ENCODE measurements at regions not wholly inside any gene's neighbourhood (a gene's known extent, or its start where the extent isn't known, plus 50 kb on each side); places are given as distances from the start of the nearest gene placed in this dataset.
"Not testable (repeated sequence)": the region's sequence is repeated elsewhere in the genome, so short reads cannot be mapped to it uniquely, and the experiment has no call there.

DNA sequence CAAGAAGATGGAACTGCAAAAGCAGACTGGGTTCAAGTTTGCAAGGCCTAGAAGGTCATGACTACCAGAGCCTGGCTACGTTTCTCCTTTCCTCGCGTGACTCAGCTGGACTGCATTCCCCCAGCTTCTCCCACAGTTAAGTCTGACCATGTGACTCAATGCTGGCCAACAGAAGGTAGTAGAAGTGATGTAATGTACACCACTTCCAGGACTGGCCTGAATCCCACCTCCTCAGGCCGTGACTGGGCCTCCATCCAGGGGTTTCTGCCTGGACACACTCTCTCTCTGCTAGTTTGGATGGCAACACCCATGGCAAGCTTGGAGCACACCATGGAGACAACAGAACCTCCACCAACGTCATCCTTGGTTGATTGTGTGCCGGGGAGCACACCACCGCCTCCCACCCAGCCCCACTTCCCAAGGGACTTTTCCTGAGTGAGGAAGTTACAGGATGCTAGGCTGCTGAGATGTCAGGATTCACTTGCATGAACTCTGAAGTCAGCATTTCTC is 112.0 kb upstream of the CDYL start:
- Histone ChIP-seq H3K9ac (ENCODE audit: low read length) (no peak overlapping the region), H3K36me3 (ENCODE audit: control insufficient read depth, low read depth, low read length) (no peaks in the 10 kb centered on the region), H3K27me3 (ENCODE audit: control insufficient read depth, insufficient read depth, low read length) (no peaks in the 10 kb centered on the region), H3K27ac (ENCODE audit: low read length) (no peak overlapping the region), H3K9me3 (ENCODE audit: control insufficient read depth, low read depth, low read length) (no peaks in the 10 kb centered on the region), H3K4me1 (ENCODE audit: control insufficient read depth, low read depth, low read length) (peaks cover 15% of the 10 kb centered on the region), H3K4me3 (ENCODE audit: low read length) (no peak overlapping the region)

DNA sequence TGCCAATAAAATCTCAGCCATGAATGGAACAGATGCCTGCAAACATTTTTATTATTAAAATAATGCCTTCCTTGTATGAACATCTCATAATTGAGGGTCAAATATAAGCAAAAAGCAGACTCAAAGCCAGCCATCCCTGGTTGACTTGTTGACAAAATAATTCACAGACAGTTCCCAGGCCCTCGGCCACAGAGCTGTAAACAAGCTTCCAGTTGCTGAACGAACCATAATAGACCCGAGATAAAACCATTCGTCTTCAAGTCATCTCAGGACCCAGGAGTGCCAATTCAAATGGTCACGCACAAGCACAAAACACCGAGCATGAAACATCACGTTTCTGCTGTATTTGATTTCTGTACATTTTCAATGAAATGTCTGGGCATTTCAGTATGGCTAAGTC is 113.3 kb upstream of the CDYL start:
- Histone ChIP-seq H3K4me1 (ENCODE audit: control insufficient read depth, low read depth, low read length) (peaks cover 9% of the 10 kb centered on the region), H3K4me3 (ENCODE audit: low read length) (no peak overlapping the region), H3K27ac (ENCODE audit: low read length) (no peak overlapping the region), H3K9ac (ENCODE audit: low read length) (no peak overlapping the region), H3K9me3 (ENCODE audit: control insufficient read depth, low read depth, low read length) (no peaks in the 10 kb centered on the region), H3K27me3 (ENCODE audit: control insufficient read depth, insufficient read depth, low read length) (no peaks in the 10 kb centered on the region), H3K36me3 (ENCODE audit: control insufficient read depth, low read depth, low read length) (no peaks in the 10 kb centered on the region)

DNA sequence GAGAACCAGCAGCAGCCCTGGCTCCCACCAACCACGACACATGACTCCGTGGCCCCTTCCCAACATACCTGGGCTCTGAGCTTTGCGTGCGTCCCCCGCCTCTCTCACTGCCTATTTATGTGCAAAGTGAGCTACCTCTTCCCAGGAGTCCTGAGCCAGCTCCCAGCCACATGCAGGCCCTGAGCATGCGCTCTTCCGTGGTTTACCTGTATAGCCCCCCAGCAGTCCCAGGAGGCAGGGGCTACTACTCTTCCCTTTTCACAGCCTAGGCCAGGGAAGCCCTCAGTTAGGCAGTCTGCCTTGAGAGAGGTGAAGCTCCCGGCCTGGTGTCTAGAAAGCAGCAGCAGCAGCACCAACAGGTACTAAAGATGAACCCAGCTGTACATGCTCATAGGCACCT is 114.8 kb upstream of the CDYL start:
- Histone ChIP-seq H3K9ac (ENCODE audit: low read length) (no peak overlapping the region), H3K4me1 (ENCODE audit: control insufficient read depth, low read depth, low read length) (peaks cover 7% of the 10 kb centered on the region), H3K4me3 (ENCODE audit: low read length) (no peak overlapping the region), H3K36me3 (ENCODE audit: control insufficient read depth, low read depth, low read length) (no peaks in the 10 kb centered on the region), H3K9me3 (ENCODE audit: control insufficient read depth, low read depth, low read length) (no peaks in the 10 kb centered on the region), H3K27me3 (ENCODE audit: control insufficient read depth, insufficient read depth, low read length) (no peaks in the 10 kb centered on the region), H3K27ac (ENCODE audit: low read length) (no peak overlapping the region)

DNA sequence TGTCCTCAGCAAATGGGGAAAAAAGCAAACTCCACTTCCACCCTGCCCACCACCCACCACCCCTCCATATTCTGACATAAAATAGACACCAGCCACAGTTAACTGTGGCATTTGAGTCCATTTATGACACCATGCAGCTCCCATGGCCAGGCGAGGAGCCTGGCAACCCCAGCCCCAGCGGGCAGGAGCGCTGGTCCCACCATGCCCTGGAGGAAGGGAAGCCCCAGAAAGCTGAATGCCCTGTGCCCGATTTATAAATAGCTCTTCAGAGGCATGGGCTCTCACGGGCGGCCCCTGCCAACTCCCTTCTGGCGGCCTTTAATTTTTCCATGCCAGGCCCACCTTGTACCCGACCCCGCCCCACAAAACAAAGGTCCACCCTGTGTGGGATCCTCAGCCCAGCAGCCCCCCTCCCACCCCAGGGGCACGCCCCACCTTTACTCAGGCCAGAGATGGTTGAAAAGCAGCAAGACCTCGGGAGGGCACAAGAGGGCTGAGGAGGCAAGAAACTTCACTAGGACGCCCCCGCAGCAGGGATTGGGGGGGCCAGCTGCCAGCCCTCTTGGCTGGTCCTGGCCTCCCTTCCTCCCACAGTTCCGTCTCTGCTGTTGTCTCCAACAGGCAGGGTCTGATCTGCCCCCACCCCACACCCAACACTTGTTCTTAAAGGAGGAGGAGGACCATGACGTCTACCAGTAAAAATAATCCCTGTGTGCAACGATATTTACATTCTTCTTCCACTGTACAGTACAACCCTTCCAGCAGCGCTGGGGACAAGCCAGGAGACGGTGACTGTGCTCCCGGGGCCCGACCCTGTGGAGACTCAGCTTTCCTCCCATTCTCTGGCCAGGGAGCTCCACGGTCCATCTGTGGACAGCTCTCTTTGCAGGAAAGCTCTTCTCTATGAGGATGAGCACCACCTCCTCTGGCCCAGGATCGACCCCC is 115.6 kb upstream of the CDYL start:
- no peaks in the 10 kb centered on the region for H3K27me3 ChIP-seq (ENCODE audit: control insufficient read depth, insufficient read depth, low read length)
- H3K9ac ChIP-seq (ENCODE audit: low read length) = no peak overlapping the region
- H3K4me1 ChIP-seq (ENCODE audit: control insufficient read depth, low read depth, low read length) = peaks cover 11% of the 10 kb centered on the region
- H3K4me3 ChIP-seq (ENCODE audit: low read length) = no peak overlapping the region
- H3K9me3 ChIP-seq (ENCODE audit: control insufficient read depth, low read depth, low read length) = no peaks in the 10 kb centered on the region
- no peaks in the 10 kb centered on the region for H3K36me3 ChIP-seq (ENCODE audit: control insufficient read depth, low read depth, low read length)
- no peak overlapping the region for H3K27ac ChIP-seq (ENCODE audit: low read length)

DNA sequence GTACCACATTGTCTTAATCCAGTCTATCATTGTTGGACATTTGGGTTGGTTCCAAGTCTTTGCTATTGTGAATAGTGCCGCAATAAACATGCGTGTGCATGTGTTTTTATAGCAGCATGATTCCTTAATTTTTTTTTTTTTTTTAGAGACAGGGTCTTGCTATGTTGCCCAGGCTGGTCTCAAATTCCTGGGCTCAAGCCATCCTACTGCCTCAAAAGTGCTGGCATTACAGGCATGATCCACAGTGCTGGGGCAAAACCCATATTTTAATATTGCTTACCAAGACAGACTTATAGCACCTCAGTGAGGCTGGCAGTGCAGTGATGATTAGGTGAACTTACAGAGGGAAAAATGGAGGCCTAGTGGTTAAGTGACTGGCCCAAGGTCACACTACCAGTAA is 116.5 kb upstream of the CDYL start:
- not testable (repeated sequence) for H3K4me3 ChIP-seq (ENCODE audit: low read length); H3K27me3 ChIP-seq (ENCODE audit: control insufficient read depth, insufficient read depth, low read length); H3K9ac ChIP-seq (ENCODE audit: low read length); H3K9me3 ChIP-seq (ENCODE audit: control insufficient read depth, low read depth, low read length); H3K27ac ChIP-seq (ENCODE audit: low read length); H3K36me3 ChIP-seq (ENCODE audit: control insufficient read depth, low read depth, low read length)
- peaks cover 21% of the 10 kb centered on the region for H3K4me1 ChIP-seq (ENCODE audit: control insufficient read depth, low read depth, low read length)

DNA sequence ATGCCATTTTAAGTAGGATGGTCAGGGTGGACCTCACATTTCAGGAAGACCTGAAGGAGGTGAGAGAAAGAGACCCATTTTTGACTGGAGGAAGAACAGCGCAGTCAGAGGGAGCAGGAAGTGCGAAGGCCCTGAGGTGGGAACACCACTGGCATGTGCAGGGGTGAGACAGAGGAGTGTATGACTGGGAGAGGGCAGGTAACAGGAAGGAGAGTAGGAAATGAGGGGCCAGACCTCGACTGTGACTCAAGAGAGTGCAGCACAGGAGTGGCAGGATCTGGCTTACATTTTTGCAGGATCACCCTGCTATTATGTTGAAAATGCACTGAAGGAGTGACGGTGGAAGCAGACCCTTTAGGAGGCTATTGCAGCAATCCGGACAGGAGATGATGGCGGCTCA is 117.7 kb upstream of the CDYL start:
- Histone ChIP-seq H3K4me1 (ENCODE audit: control insufficient read depth, low read depth, low read length) (peaks cover 27% of the 10 kb centered on the region), H3K4me3 (ENCODE audit: low read length) (no peak overlapping the region), H3K36me3 (ENCODE audit: control insufficient read depth, low read depth, low read length) (no peaks in the 10 kb centered on the region), H3K9ac (ENCODE audit: low read length) (no peak overlapping the region), H3K27ac (ENCODE audit: low read length) (no peak overlapping the region), H3K9me3 (ENCODE audit: control insufficient read depth, low read depth, low read length) (no peaks in the 10 kb centered on the region), H3K27me3 (ENCODE audit: control insufficient read depth, insufficient read depth, low read length) (no peaks in the 10 kb centered on the region)

DNA sequence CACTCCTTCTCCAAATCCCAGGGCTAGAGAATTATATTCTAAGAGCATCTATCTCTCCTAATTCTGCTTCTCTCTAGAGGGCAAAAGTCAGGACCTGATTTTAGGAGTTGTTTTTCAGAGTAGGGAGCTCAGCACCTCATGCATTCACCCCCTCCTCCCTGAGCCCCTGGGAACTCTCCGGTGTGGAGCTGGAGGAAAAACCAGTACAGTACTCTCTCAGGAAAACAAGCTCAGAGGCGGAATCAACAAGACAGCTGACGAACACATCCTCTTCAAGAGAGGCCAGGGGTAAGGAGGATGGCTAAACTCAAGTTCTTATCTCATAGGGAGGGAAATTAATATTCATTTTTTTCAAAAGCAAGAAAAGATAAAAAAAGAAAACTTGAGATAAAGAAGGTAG is 120.1 kb upstream of the CDYL start:
- H3K4me1 ChIP-seq (ENCODE audit: control insufficient read depth, low read depth, low read length) = peaks cover 23% of the 10 kb centered on the region
- H3K9me3 ChIP-seq (ENCODE audit: control insufficient read depth, low read depth, low read length) = no peaks in the 10 kb centered on the region
- H3K4me3 ChIP-seq (ENCODE audit: low read length) = no peak overlapping the region
- no peaks in the 10 kb centered on the region for H3K36me3 ChIP-seq (ENCODE audit: control insufficient read depth, low read depth, low read length)
- no peaks in the 10 kb centered on the region for H3K27me3 ChIP-seq (ENCODE audit: control insufficient read depth, insufficient read depth, low read length)
- H3K9ac ChIP-seq (ENCODE audit: low read length) = no peak overlapping the region
- no peak overlapping the region for H3K27ac ChIP-seq (ENCODE audit: low read length)

DNA sequence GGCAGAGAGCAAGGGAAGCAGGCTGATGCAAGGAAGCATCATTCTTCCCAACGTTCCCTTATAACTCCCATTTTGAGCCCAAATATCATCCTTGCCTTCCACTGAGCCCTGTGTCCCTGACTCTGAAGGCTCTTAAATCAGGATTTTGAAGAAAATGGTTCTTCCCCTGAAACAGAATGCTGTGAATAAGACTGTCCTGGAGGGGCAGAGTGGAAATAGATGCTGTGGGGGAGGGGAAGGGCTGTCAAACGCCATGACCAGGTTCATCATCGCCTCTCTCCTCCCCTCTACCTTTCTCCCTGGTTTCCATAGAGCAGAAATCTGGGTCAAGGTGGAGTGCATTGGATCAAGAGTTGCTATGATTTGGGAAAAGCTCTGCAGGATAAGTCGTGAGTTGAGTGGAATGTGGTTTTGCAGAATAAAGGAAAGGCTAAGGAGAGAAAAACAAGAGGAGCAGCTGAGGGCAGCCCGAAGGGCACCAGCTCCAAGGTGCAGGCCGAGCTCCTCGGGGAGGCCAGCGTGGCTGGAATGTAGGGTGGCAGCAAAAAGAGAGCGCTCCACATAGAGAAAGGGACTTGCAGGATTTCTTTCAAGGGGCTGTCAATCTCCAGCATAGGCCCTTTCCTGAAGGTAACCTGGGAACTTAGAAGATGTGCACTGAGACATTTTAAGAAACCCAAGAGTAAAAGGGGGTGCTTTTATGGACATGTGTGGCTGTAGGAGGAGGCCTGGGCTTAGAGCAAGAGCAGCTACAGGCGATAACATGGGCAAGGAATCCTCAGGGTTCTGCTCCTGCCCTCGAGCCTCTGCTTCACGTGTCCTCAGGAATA is 120.8 kb upstream of the CDYL start:
- Histone ChIP-seq H3K27me3 (ENCODE audit: control insufficient read depth, insufficient read depth, low read length) (no peaks in the 10 kb centered on the region), H3K36me3 (ENCODE audit: control insufficient read depth, low read depth, low read length) (no peaks in the 10 kb centered on the region)

DNA sequence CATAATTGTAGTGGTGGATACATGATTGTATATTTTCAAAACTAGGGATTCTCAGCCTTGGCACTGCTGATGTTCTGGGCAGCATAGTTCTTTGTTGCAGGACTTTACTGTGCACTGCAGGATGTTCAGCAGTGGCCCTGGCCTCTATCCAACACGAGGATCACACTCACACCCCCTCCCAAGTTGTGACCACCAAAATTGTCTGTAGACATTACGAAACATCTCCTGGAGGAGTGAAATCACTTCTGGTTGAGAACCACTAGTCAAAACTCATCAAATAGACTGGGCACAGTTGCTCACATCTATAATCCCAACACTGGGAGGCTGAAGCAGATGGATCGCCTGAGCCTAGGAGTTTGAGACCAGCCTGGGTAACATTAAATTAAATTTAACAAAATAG is 123.1 kb upstream of the CDYL start:
- peaks cover 21% of the 10 kb centered on the region for H3K4me1 ChIP-seq (ENCODE audit: control insufficient read depth, low read depth, low read length)

More for the DNA sequence above, 120.8 kb upstream of the CDYL start:
- H3K9ac ChIP-seq (ENCODE audit: low read length) = no peak overlapping the region
- no peak overlapping the region for H3K27ac ChIP-seq (ENCODE audit: low read length)
- no peaks in the 10 kb centered on the region for H3K9me3 ChIP-seq (ENCODE audit: control insufficient read depth, low read depth, low read length)
- H3K4me1 ChIP-seq (ENCODE audit: control insufficient read depth, low read depth, low read length) = peaks cover 21% of the 10 kb centered on the region
- H3K4me3 ChIP-seq (ENCODE audit: low read length) = no peak overlapping the region

DNA sequence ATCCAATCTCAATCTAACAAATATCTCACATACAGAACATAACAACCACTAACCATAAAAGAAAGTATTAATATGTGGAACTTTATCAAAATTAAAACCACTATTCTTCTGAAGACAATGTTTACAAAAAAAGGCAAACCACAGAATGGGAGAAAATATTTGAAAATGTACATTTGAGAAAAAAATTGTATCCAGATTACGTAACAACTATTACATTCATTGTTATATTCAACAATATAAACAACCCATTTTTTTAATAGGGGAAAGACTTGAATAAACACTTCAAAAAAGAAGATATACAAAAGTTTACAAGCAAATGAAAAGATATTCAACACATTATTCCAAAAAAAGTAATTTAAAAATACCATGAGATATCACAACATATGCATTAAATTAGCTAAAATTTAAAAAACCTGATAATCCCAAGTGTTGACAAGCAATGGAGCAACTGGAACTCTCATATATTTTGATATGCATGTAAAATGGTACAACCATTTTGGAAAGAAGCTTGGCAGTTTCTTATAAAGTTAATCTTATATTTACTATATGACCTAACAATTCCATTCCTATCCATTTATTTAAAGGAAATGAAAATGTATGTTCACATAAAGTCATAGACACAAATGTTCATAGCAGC is 124.3 kb upstream of the CDYL start:
- Histone ChIP-seq H3K27me3 (ENCODE audit: control insufficient read depth, insufficient read depth, low read length) (no peaks in the 10 kb centered on the region), H3K9ac (ENCODE audit: low read length) (no peak overlapping the region), H3K36me3 (ENCODE audit: control insufficient read depth, low read depth, low read length) (no peaks in the 10 kb centered on the region), H3K4me3 (ENCODE audit: low read length) (no peak overlapping the region), H3K27ac (ENCODE audit: low read length) (no peak overlapping the region), H3K4me1 (ENCODE audit: control insufficient read depth, low read depth, low read length) (peaks cover 25% of the 10 kb centered on the region), H3K9me3 (ENCODE audit: control insufficient read depth, low read depth, low read length) (no peaks in the 10 kb centered on the region)

More for the DNA sequence above, 123.1 kb upstream of the CDYL start:
- Histone ChIP-seq H3K4me3 (ENCODE audit: low read length) (no peak overlapping the region), H3K36me3 (ENCODE audit: control insufficient read depth, low read depth, low read length) (no peaks in the 10 kb centered on the region), H3K27ac (ENCODE audit: low read length) (no peak overlapping the region), H3K9me3 (ENCODE audit: control insufficient read depth, low read depth, low read length) (no peaks in the 10 kb centered on the region), H3K27me3 (ENCODE audit: control insufficient read depth, insufficient read depth, low read length) (no peaks in the 10 kb centered on the region), H3K9ac (ENCODE audit: low read length) (no peak overlapping the region)

DNA sequence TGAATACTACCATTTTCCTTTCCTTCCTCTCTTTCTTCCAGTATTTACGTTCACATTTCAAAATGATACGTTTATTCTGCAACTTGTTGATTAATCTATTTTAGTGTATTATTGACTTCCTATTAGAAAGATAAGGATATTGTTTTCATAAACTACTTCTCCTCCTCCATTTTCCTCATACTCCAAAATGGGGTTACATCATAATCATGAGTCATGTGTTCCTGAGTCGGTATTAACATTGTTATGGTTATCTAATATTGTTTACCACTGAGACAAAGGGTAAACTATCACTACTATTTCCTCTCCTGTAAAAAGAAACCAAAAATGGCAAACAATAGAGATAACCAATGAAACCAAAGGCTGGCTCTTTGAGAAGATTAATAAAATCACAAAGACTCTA is 126.5 kb upstream of the CDYL start:
- Histone ChIP-seq H3K4me1 (ENCODE audit: control insufficient read depth, low read depth, low read length) (peaks cover 11% of the 10 kb centered on the region), H3K27me3 (ENCODE audit: control insufficient read depth, insufficient read depth, low read length) (no peaks in the 10 kb centered on the region), H3K9ac (ENCODE audit: low read length) (no peak overlapping the region)

More for the DNA sequence above, 126.5 kb upstream of the CDYL start:
- no peaks in the 10 kb centered on the region for H3K36me3 ChIP-seq (ENCODE audit: control insufficient read depth, low read depth, low read length)
- no peaks in the 10 kb centered on the region for H3K9me3 ChIP-seq (ENCODE audit: control insufficient read depth, low read depth, low read length)
- no peak overlapping the region for H3K4me3 ChIP-seq (ENCODE audit: low read length)
- H3K27ac ChIP-seq (ENCODE audit: low read length) = no peak overlapping the region
